H9 (cell line): ENCODE measurements at regions not wholly inside any gene's neighbourhood (a gene's known extent, or its start where the extent isn't known, plus 50 kb on each side); places are given as distances from the start of the nearest gene placed in this dataset.

Experiments
- DNase-seq: peaks from one replicate; pipeline ENCODE4 v3.0.0-alpha.2; 2017
- H2AFZ ChIP-seq: one replicate; pipeline ENCODE4 v1.6.1; 2013; ENCODE audit warnings: mild to moderate bottlenecking, low read length, control low read depth, moderate library complexity
- H2AK5ac ChIP-seq: 2 replicates; pipeline ENCODE4 v1.6.1; 2013; ENCODE audit warnings: low read length, control low read depth, mixed read lengths; ENCODE audit not compliant: insufficient read length
- H2BK120ac ChIP-seq: one replicate; pipeline ENCODE4 v1.6.1; 2013; ENCODE audit warnings: low read depth, mild to moderate bottlenecking, low read length, control low read depth, inconsistent platforms; ENCODE audit not compliant: poor library complexity, severe bottlenecking
- H2BK12ac ChIP-seq: 2 replicates; pipeline ENCODE4 v1.6.1; 2013; ENCODE audit warnings: low read length, control low read depth, mixed read lengths, low read depth; ENCODE audit not compliant: insufficient read length
- H2BK15ac ChIP-seq: 2 replicates; pipeline ENCODE4 v1.6.1; 2013; ENCODE audit warnings: low read depth, low read length, control low read depth
- H2BK20ac ChIP-seq: one replicate; pipeline ENCODE4 v1.6.1; 2013; ENCODE audit warnings: low read depth, mild to moderate bottlenecking, low read length, control low read depth, inconsistent platforms; ENCODE audit not compliant: poor library complexity, severe bottlenecking
- H2BK5ac ChIP-seq: 2 replicates; pipeline ENCODE4 v1.6.1; 2013; ENCODE audit warnings: low read length, control low read depth, mixed read lengths; ENCODE audit not compliant: insufficient read length
- H3K14ac ChIP-seq: 2 replicates; pipeline ENCODE4 v1.6.1; 2013; ENCODE audit warnings: low read length, control low read depth; ENCODE audit not compliant: insufficient read depth
- H3K18ac ChIP-seq: 2 replicates; pipeline ENCODE4 v1.6.1; 2013; ENCODE audit warnings: low read depth, mild to moderate bottlenecking, mixed read lengths, low read length, control low read depth; ENCODE audit not compliant: insufficient read length
- H3K23ac ChIP-seq: 2 replicates; pipeline ENCODE4 v1.6.1; 2013; ENCODE audit warnings: low read length, control low read depth, mixed read lengths, low read depth; ENCODE audit not compliant: insufficient read length
- H3K23me2 ChIP-seq: 2 replicates; pipeline ENCODE4 v1.6.1; 2013; ENCODE audit warnings: low read depth, mild to moderate bottlenecking, mixed read lengths, low read length, control low read depth; ENCODE audit not compliant: insufficient read length, poor library complexity, severe bottlenecking
- H3K27ac ChIP-seq: 2 replicates; pipeline ENCODE4 v1.5.1; 2013; ENCODE audit warnings: low read length, control low read depth, mixed read lengths, low read depth; ENCODE audit not compliant: insufficient read length
- H3K27me3 ChIP-seq: 2 replicates; pipeline ENCODE4 v1.6.1; 2013; ENCODE audit warnings: low read length, control low read depth, inconsistent platforms; ENCODE audit not compliant: insufficient read depth
- H3K4ac ChIP-seq: 2 replicates; pipeline ENCODE4 v1.6.1; 2013; ENCODE audit warnings: low read depth, mild to moderate bottlenecking, control low read depth, inconsistent platforms, low read length, moderate library complexity
- H3K4me1 ChIP-seq: 2 replicates; pipeline ENCODE4 v1.6.1; 2013; ENCODE audit warnings: low read length, control low read depth, inconsistent platforms; ENCODE audit not compliant: insufficient read depth
- H3K4me2 ChIP-seq: 2 replicates; pipeline ENCODE4 v1.6.1; 2013; ENCODE audit warnings: low read length, control low read depth, mixed read lengths; ENCODE audit not compliant: insufficient read length, insufficient read depth
- H3K56ac ChIP-seq: 2 replicates; pipeline ENCODE4 v1.6.1; 2013; ENCODE audit warnings: low read depth, mild to moderate bottlenecking, mixed read lengths, low read length, control low read depth; ENCODE audit not compliant: insufficient read length
- H3K79me1 ChIP-seq: 2 replicates; pipeline ENCODE4 v1.6.1; 2013; ENCODE audit warnings: low read depth, mild to moderate bottlenecking, moderate library complexity, low read length, control low read depth, inconsistent platforms; ENCODE audit not compliant: insufficient read depth, poor library complexity, severe bottlenecking
- H3K79me2 ChIP-seq: 2 replicates; pipeline ENCODE4 v1.6.1; 2013; ENCODE audit warnings: low read length, control low read depth, inconsistent platforms; ENCODE audit not compliant: insufficient read depth
- H3K9ac ChIP-seq: 2 replicates; pipeline ENCODE4 v1.6.1; 2013; ENCODE audit warnings: low read length, control low read depth, mixed read lengths; ENCODE audit not compliant: insufficient read length; ENCODE audit errors: extremely low read depth
- H3K9me3 ChIP-seq: one replicate; pipeline ENCODE4 v1.6.1; 2013; ENCODE audit warnings: low read depth, low read length, inconsistent platforms; ENCODE audit not compliant: control insufficient read depth
- H3T11ph ChIP-seq: one replicate; pipeline ENCODE4 v1.6.1; 2013; ENCODE audit warnings: mild to moderate bottlenecking, low read length, control low read depth, inconsistent platforms
- H4K20me1 ChIP-seq: one replicate; pipeline ENCODE4 v1.6.1; 2013; ENCODE audit not compliant: control insufficient read depth, insufficient read length, insufficient read depth
- H4K5ac ChIP-seq: 2 replicates; pipeline ENCODE4 v1.6.1; 2013; ENCODE audit warnings: low read depth, mild to moderate bottlenecking, mixed read lengths, low read length, control low read depth; ENCODE audit not compliant: insufficient read length
- H4K8ac ChIP-seq: replicated peaks from 2 replicates; pipeline ENCODE4 v1.6.1; 2013; ENCODE audit warnings: low read length, control low read depth, mixed read lengths, low read depth; ENCODE audit not compliant: insufficient read length
- H4K91ac ChIP-seq: 2 replicates; pipeline ENCODE4 v1.6.1; 2013; ENCODE audit warnings: low read depth, mild to moderate bottlenecking, moderate library complexity, mixed read lengths, low read length, control low read depth; ENCODE audit not compliant: insufficient read length
- H3K27ac Mint-ChIP-seq, 3 experiments: 2 replicates in 2 of 3; 3 replicates in 1 of 3; pipeline ENCODE4 v1.8.0; 2020 to 2021; ENCODE audit warnings: mixed read lengths in 3 of 3, mild to moderate bottlenecking in 1 of 3, moderate library complexity in 1 of 3
- H3K27me3 Mint-ChIP-seq: 2 replicates; pipeline ENCODE4 v1.8.0; 2021; ENCODE audit warnings: low read depth, mild to moderate bottlenecking, moderate library complexity, mixed read lengths
- H3K36me3 Mint-ChIP-seq, 3 experiments: 2 replicates in 2 of 3; 3 replicates in 1 of 3; pipeline ENCODE4 v1.8.0; 2020 to 2021; ENCODE audit warnings: low read depth in 3 of 3, mixed read lengths in 3 of 3; ENCODE audit not compliant: insufficient read depth in 1 of 3
- H3K4me1 Mint-ChIP-seq, 2 experiments: 2 replicates each; pipeline ENCODE4 v1.8.0; 2020; ENCODE audit warnings: mixed read lengths in 2 of 2
- H3K4me3 Mint-ChIP-seq, 2 experiments: 2 replicates in 1 of 2; 3 replicates in 1 of 2; pipeline ENCODE4 v1.8.0; 2020 to 2021; ENCODE audit warnings: mild to moderate bottlenecking in 2 of 2, mixed read lengths in 2 of 2, moderate library complexity in 1 of 2
- H3K9me3 Mint-ChIP-seq, 2 experiments: 2 replicates in 1 of 2; 3 replicates in 1 of 2; pipeline ENCODE4 v1.8.0; 2020; ENCODE audit warnings: mild to moderate bottlenecking in 2 of 2, mixed read lengths in 2 of 2, moderate library complexity in 1 of 2
- WGBS: extraction: QIAGEN DNeasy Blood & Tissue Kit; methylation state at CpG from one replicate; pipeline ENCODE4 v1.1.7; 2013; ENCODE audit warnings: missing lambda C conversion rate, low lambda C conversion rate, mixed read lengths; ENCODE audit not compliant: insufficient read length; ENCODE audit errors: extremely low coverage; 5-methylcytosine and 5-hydroxymethylcytosine counted together
- TF ChIP-seq, protein P1 (sequence below): fragments of 200-600 bp; sonication (generic); conservative IDR thresholded peaks from 3 replicates; pipeline ENCODE4 v1.8.0; 2021; ENCODE audit warnings: antibody characterized with exemption, mild to moderate bottlenecking

DNA sequence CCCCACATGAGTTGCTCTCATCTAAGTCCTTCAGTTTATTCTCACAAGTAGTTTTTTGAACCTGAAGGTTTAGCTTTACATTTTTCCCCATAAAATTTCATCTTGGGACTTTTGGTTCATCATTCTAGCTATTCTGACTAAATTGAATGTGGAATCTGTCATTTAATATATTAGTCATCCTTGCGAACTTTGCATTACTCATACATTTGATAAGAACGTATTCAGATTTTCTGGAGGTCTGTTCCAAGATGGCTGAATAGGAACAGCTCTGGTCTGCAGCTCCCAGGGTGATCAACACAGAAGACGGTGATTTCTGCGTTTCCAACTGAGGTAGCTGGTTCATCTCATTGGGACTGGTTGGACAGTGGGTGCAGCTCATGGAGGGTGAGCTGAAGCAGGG lies 59.8 kb upstream of the CSF1 start:
- H2BK20ac ChIP-seq: no peak overlapping the region
- H3K36me3 Mint-ChIP-seq: peaks cover 0 to 4% (median 0%) of the 10 kb centered on the region in 3 experiments; a peak in 3 of 7 replicates

More for the DNA sequence above, 59.8 kb upstream of the CSF1 start:
- Histone ChIP-seq H3K56ac (no peak overlapping the region), H4K8ac (no peak overlapping the region), H3T11ph (no peak overlapping the region), H2BK120ac (no peak overlapping the region), H4K91ac (no peak overlapping the region), H3K27me3 (no peaks in the 10 kb centered on the region), H2BK5ac (no peak overlapping the region), H3K4me2 (no peak overlapping the region), H3K23ac (no peak overlapping the region), H3K9ac (no peak overlapping the region), H4K5ac (no peak overlapping the region), H3K4me1 (no peaks in the 10 kb centered on the region), H3K79me1 (no peaks in the 10 kb centered on the region), H3K23me2 (no peaks in the 10 kb centered on the region), H4K20me1 (no peaks in the 10 kb centered on the region), H3K14ac (no peak overlapping the region), H3K9me3 (no peaks in the 10 kb centered on the region), H2AFZ (no peak overlapping the region), H2AK5ac (no peak overlapping the region), H3K18ac (no peak overlapping the region), H3K79me2 (no peaks in the 10 kb centered on the region), H2BK15ac (no peak overlapping the region), H3K27ac (no peak overlapping the region), H2BK12ac (no peak overlapping the region), H3K4ac (no peak overlapping the region)
- TF ChIP-seq, protein P1, sequence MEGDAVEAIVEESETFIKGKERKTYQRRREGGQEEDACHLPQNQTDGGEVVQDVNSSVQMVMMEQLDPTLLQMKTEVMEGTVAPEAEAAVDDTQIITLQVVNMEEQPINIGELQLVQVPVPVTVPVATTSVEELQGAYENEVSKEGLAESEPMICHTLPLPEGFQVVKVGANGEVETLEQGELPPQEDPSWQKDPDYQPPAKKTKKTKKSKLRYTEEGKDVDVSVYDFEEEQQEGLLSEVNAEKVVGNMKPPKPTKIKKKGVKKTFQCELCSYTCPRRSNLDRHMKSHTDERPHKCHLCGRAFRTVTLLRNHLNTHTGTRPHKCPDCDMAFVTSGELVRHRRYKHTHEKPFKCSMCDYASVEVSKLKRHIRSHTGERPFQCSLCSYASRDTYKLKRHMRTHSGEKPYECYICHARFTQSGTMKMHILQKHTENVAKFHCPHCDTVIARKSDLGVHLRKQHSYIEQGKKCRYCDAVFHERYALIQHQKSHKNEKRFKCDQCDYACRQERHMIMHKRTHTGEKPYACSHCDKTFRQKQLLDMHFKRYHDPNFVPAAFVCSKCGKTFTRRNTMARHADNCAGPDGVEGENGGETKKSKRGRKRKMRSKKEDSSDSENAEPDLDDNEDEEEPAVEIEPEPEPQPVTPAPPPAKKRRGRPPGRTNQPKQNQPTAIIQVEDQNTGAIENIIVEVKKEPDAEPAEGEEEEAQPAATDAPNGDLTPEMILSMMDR: no peak
- H3K4me1 Mint-ChIP-seq: peaks cover 2 to 4% of the 10 kb centered on the region in 2 experiments; a peak in 1 of 4 replicates
- no peak overlapping the region for H3K27ac Mint-ChIP-seq
- H3K9me3 Mint-ChIP-seq: peaks cover 0 to 4% of the 10 kb centered on the region in 2 experiments; a peak in 1 of 5 replicates
- no peak for DNase-seq
- H3K27me3 Mint-ChIP-seq: no peaks in the 10 kb centered on the region
- H3K4me3 Mint-ChIP-seq: no peak overlapping the region
- no CpG with 5 or more reads among the region's 4 CpGs for WGBS
